Heart left ventricle (tissue), 13 donors: ENCODE measurements at regions not wholly inside any gene's neighbourhood (a gene's known extent, or its start where the extent isn't known, plus 50 kb on each side); places are given as distances from the start of the nearest gene placed in this dataset.

Source experiments
- POLR2A ChIP-seq, 2 donors: fragments of 450-650 bp; IDR thresholded peaks; one replicate each; pipeline ENCODE4 v1.6.1; 2017; ENCODE audit warnings: antibody characterized with exemption in 2 of 2, mild to moderate bottlenecking in 2 of 2, moderate library complexity in 2 of 2
- TF ChIP-seq, protein P1 (sequence below), 12 donors: fragments of 200-600 bp; sonication (generic) in 4 of 12; IDR thresholded peaks; one replicate each; pipeline versions ENCODE4 v1.5.0 to v1.8.0; 2018 to 2022; ENCODE audit warnings: antibody characterized with exemption in 12 of 12, mild to moderate bottlenecking in 5 of 12
- donor health status: ischemic (EF 13 %, LVEDD 7.1; RV severe dilation, severe dysfunction).
- donor health status: DM: no; HTN: yes; CAD: no.
- donor health status: DM: no; HTN: no; CAD: no.
- donor health status: ischemic (EF 25% LVEDD 6.9; RV normal size, moderate dysfunction).
- donor health status: ischemic (EF 25% LVEDD 5.7; RV mildly dilated, moderate dysfunction).
- donor health status: ischemic (EF 35%, LVEDD 5.7; RV mildly dilated, moderate dysfunction).
- donor health status: nonischemic (EF 11% LVEDD 7.7; RV severe dilation, severe dysfunction).
- donor health status: DM: yes; HTN: yes; CAD: no.
- donor health status: PGD.
- donor health status: ischemic (EF 29% LVEDD 5.4; RV normal size, mild dysfunction).
- donor health status: nonischemic (EF 23%, LVEDD 6.1; RV moderate dilation, normal function).

DNA sequence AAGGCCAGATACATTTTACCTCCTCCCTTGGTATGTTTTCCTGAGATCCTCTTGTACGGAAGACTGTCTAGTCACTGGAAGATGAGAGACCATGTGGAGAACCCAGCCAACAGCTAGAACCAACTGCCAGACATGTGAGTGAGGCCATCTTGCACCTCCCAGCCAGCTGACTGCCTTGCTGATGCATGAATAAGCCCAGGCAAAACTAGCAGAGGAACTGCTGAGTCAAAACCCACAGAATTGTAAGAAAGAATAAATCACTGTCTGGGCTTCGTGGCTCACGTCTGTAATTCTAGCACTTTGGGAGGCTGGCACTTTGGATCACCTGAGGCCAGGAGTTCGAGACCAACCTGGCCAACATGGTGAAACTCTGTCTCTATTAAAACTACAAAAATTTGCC lies 160.0 kb downstream of the TPH2 start:
- TF ChIP-seq, protein P1, sequence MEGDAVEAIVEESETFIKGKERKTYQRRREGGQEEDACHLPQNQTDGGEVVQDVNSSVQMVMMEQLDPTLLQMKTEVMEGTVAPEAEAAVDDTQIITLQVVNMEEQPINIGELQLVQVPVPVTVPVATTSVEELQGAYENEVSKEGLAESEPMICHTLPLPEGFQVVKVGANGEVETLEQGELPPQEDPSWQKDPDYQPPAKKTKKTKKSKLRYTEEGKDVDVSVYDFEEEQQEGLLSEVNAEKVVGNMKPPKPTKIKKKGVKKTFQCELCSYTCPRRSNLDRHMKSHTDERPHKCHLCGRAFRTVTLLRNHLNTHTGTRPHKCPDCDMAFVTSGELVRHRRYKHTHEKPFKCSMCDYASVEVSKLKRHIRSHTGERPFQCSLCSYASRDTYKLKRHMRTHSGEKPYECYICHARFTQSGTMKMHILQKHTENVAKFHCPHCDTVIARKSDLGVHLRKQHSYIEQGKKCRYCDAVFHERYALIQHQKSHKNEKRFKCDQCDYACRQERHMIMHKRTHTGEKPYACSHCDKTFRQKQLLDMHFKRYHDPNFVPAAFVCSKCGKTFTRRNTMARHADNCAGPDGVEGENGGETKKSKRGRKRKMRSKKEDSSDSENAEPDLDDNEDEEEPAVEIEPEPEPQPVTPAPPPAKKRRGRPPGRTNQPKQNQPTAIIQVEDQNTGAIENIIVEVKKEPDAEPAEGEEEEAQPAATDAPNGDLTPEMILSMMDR (IDR thresholded peaks at IDR 0.05) = no peak
- no peak for TF ChIP-seq POLR2A (IDR thresholded peaks at IDR 0.05)
